IMR-90 (cell line): ENCODE measurements at regions not wholly inside any gene's neighbourhood (a gene's known extent, or its start where the extent isn't known, plus 50 kb on each side); places are given as distances from the start of the nearest gene placed in this dataset.

Experiments
- BHLHE40 ChIP-seq: fragments of 150-350 bp; IDR thresholded peaks from 2 replicates; pipeline ENCODE4 v1.6.1; 2016; ENCODE audit warnings: mild to moderate bottlenecking, low read depth, low read length
- CEBPB ChIP-seq: IDR thresholded peaks from 2 replicates; pipeline ENCODE4 v1.6.1; 2012; ENCODE audit warnings: low read depth, low read length, improper control_type of control experiment
- MAFK ChIP-seq: IDR thresholded peaks from 2 replicates; pipeline ENCODE4 v1.6.1; 2012; ENCODE audit warnings: low read depth, low read length, improper control_type of control experiment
- POLR2A ChIP-seq: IDR thresholded peaks from 2 replicates; pipeline ENCODE4 v1.6.1; 2012; ENCODE audit warnings: mild to moderate bottlenecking, low read depth, low read length
- RCOR1 ChIP-seq: IDR thresholded peaks from 2 replicates; pipeline ENCODE4 v1.6.1; 2012; ENCODE audit warnings: mild to moderate bottlenecking, low read length, improper control_type of control experiment; ENCODE audit not compliant: insufficient replicate concordance
- RFX5 ChIP-seq: IDR thresholded peaks from 2 replicates; pipeline ENCODE4 v1.8.0; 2012; ENCODE audit warnings: low read depth, mild to moderate bottlenecking, low read length, moderate library complexity
- SMC3 ChIP-seq: fragments of 150-350 bp; IDR thresholded peaks from 2 replicates; pipeline ENCODE4 v1.6.1; 2016; ENCODE audit warnings: low read depth, mild to moderate bottlenecking, antibody characterized with exemption, low read length, moderate library complexity
- TF ChIP-seq, protein P1 (sequence below): conservative IDR thresholded peaks from 2 replicates; pipeline ENCODE4 v1.5.1; 2012; ENCODE audit warnings: mild to moderate bottlenecking, low read depth, low read length, improper control_type of control experiment
- TF ChIP-seq, protein P2 (sequence below): fragments of 150-350 bp; IDR thresholded peaks from 2 replicates; pipeline ENCODE4 v1.6.1; 2016; ENCODE audit warnings: low read depth, mild to moderate bottlenecking, low read length, moderate library complexity, borderline replicate concordance
- TF ChIP-seq, protein P3 (sequence below): fragments of 150-350 bp; IDR thresholded peaks from 2 replicates; pipeline ENCODE4 v1.6.1; 2017; ENCODE audit warnings: mild to moderate bottlenecking, antibody characterized with exemption, low read length, low read depth

DNA sequence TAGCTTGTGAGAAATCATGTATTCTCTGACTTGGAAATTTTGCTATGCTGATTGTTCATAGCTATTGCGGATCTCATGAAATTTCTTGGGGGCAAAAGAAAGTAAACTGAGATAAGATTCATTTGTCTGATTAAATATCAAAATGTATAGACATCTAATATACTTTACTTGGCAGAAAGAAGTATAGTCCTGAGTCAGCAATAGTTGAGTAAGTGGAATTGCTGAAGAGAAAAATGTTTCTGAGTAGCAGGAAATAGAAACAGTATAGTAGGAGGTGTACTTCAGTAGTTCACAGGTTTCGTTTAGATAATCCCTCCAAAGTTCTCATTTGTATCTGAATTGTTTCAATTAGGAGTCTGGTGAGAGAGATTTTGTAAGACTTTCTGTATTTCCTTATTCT lies 705.9 kb downstream of the MCTP2 start:
- TF ChIP-seq, protein P1, sequence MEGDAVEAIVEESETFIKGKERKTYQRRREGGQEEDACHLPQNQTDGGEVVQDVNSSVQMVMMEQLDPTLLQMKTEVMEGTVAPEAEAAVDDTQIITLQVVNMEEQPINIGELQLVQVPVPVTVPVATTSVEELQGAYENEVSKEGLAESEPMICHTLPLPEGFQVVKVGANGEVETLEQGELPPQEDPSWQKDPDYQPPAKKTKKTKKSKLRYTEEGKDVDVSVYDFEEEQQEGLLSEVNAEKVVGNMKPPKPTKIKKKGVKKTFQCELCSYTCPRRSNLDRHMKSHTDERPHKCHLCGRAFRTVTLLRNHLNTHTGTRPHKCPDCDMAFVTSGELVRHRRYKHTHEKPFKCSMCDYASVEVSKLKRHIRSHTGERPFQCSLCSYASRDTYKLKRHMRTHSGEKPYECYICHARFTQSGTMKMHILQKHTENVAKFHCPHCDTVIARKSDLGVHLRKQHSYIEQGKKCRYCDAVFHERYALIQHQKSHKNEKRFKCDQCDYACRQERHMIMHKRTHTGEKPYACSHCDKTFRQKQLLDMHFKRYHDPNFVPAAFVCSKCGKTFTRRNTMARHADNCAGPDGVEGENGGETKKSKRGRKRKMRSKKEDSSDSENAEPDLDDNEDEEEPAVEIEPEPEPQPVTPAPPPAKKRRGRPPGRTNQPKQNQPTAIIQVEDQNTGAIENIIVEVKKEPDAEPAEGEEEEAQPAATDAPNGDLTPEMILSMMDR = no peak
- TF ChIP-seq, protein P2, sequence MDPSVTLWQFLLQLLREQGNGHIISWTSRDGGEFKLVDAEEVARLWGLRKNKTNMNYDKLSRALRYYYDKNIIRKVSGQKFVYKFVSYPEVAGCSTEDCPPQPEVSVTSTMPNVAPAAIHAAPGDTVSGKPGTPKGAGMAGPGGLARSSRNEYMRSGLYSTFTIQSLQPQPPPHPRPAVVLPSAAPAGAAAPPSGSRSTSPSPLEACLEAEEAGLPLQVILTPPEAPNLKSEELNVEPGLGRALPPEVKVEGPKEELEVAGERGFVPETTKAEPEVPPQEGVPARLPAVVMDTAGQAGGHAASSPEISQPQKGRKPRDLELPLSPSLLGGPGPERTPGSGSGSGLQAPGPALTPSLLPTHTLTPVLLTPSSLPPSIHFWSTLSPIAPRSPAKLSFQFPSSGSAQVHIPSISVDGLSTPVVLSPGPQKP = no peak
- TF ChIP-seq, protein P3, sequence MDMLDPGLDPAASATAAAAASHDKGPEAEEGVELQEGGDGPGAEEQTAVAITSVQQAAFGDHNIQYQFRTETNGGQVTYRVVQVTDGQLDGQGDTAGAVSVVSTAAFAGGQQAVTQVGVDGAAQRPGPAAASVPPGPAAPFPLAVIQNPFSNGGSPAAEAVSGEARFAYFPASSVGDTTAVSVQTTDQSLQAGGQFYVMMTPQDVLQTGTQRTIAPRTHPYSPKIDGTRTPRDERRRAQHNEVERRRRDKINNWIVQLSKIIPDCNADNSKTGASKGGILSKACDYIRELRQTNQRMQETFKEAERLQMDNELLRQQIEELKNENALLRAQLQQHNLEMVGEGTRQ = no peak
- TF ChIP-seq RFX5 (no peak), CEBPB (no peak), POLR2A (no peak), RCOR1 (no peak), BHLHE40 (no peak), SMC3 (no peak), MAFK (peak; percentile 85)
